ENCODE measurements at regions not wholly inside any gene's neighbourhood (a gene's known extent, or its start where the extent isn't known, plus 50 kb on each side); places are given as distances from the start of the nearest gene placed in this dataset.

DNA sequence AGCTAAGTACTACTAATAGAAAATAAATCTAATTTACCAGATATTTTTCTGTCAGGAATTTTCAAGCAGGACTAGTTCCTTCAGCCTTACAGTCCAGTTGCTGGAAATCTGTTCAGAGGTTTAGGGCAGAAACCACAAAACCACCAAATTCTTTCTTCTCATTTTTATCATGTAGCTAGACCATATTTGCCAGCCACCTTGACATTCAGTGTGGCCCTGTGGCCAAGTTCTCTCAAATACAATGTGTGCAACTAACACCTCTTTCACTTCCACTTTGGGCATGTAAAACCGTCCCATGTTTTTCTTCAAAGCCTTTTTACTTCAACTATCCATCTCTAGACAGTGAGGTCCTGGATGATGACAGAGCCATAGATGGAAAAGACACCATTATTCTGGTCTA lies 1133.2 kb upstream of the CDH18 start:
- Histone ChIP-seq H3K18ac (ENCODE audit: low read length) (peak overlapping the region; percentile 28), H3K4me2 (ENCODE audit: low read length) (no peak overlapping the region), H4K8ac (ENCODE audit: low read depth, low read length) (no peak overlapping the region), H3K36me3 (ENCODE audit: control insufficient read depth, insufficient read depth, low read length) (no peaks in the 10 kb centered on the region), H3K27ac (ENCODE audit: low read depth, low read length) (no peak overlapping the region), H3K4ac (ENCODE audit: low read depth, low read length) (peak overlapping the region; percentile 16), H2BK15ac (replicated peaks; ENCODE audit: low read depth) (no peak overlapping the region), H2AK5ac (ENCODE audit: low read length) (no peak overlapping the region), H3K56ac (ENCODE audit: low read length) (no peak overlapping the region), H3K27me3 (ENCODE audit: insufficient read depth, low read length, poor library complexity) (no peaks in the 10 kb centered on the region), H3K4me3 (ENCODE audit: low read length) (no peak overlapping the region), H3K9ac (ENCODE audit: low read length) (no peak overlapping the region), H3K79me1 (ENCODE audit: low read length) (no peaks in the 10 kb centered on the region), H3K79me2 (ENCODE audit: control insufficient read depth, insufficient read depth, low read length) (no peaks in the 10 kb centered on the region), H2BK120ac (ENCODE audit: low read depth, low read length) (no peak overlapping the region), H3K23ac (ENCODE audit: low read length) (no peak overlapping the region), H4K5ac (ENCODE audit: low read length) (no peak overlapping the region), H3K4me1 (ENCODE audit: control insufficient read depth, low read depth, low read length) (no peaks in the 10 kb centered on the region), H2BK5ac (ENCODE audit: low read length) (no peak overlapping the region)
- WGBS (ENCODE audit: extremely low coverage, insufficient coverage, low lambda C conversion rate), result no CpG with 5 or more reads among the region's 1 CpG
- no peak for DNase-seq

DNA sequence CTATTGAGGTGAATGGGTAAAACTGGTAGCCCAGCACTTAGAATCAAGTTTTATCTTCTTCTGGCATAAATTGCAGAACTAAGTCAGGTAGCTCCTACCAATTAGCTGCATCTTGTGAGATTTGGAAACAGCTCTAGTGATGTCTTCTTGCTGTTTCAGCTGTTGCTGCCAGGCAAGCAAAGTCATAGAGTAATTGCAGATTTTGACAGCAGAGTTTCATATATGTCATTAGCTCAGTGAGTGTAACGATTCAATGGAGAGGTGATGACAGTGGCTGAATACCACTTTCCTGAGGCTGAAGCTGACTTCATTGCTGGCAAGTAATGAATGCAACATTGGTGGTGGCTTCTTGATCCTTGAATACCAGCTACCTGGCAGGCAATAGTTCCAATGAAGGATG lies 1109.7 kb upstream of the CDH18 start:
- Histone ChIP-seq H2BK5ac (ENCODE audit: low read length) (no peak overlapping the region), H3K4ac (ENCODE audit: low read depth, low read length) (no peak overlapping the region), H3K27ac (ENCODE audit: low read depth, low read length) (no peak overlapping the region), H3K4me2 (ENCODE audit: low read length) (no peak overlapping the region), H2BK120ac (ENCODE audit: low read depth, low read length) (no peak overlapping the region), H4K5ac (ENCODE audit: low read length) (no peak overlapping the region), H3K56ac (ENCODE audit: low read length) (no peak overlapping the region), H3K4me1 (ENCODE audit: control insufficient read depth, low read depth, low read length) (no peaks in the 10 kb centered on the region), H3K79me2 (ENCODE audit: control insufficient read depth, insufficient read depth, low read length) (no peaks in the 10 kb centered on the region), H3K18ac (ENCODE audit: low read length) (no peak overlapping the region), H2AK5ac (ENCODE audit: low read length) (no peak overlapping the region), H3K4me3 (ENCODE audit: low read length) (no peak overlapping the region), H4K8ac (ENCODE audit: low read depth, low read length) (no peak overlapping the region), H3K36me3 (ENCODE audit: control insufficient read depth, insufficient read depth, low read length) (no peaks in the 10 kb centered on the region), H3K79me1 (ENCODE audit: low read length) (no peaks in the 10 kb centered on the region), H3K9ac (ENCODE audit: low read length) (no peak overlapping the region), H3K23ac (ENCODE audit: low read length) (no peak overlapping the region), H2BK15ac (replicated peaks; ENCODE audit: low read depth) (no peak overlapping the region), H3K27me3 (ENCODE audit: insufficient read depth, low read length, poor library complexity) (no peaks in the 10 kb centered on the region)
- no CpG with 5 or more reads among the region's 1 CpG for WGBS (ENCODE audit: extremely low coverage, insufficient coverage, low lambda C conversion rate)
- no peak for DNase-seq

DNA sequence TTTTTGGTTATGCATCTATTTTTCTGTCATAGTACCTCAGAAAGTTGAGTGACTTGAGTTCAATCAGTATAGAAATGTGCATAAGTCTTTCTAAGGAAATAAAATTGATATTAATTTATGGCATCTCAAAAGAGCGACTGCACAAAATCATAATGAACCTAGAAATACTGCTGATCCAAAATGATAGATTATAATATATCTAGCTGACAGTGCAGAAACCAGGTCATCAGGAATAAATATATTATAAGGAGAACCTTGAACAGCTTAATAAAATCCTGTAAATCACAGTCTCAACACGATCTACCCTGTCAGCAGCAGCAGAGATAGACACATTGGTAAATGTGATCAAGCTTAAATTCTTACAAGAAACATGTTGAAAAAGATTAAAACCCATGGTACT lies 1106.6 kb upstream of the CDH18 start:
- Histone ChIP-seq H3K36me3 (ENCODE audit: control insufficient read depth, insufficient read depth, low read length) (no peaks in the 10 kb centered on the region), H3K56ac (ENCODE audit: low read length) (no peak overlapping the region), H3K79me1 (ENCODE audit: low read length) (no peaks in the 10 kb centered on the region), H2BK15ac (replicated peaks; ENCODE audit: low read depth) (no peak overlapping the region), H3K18ac (ENCODE audit: low read length) (no peak overlapping the region), H3K4me3 (ENCODE audit: low read length) (no peak overlapping the region), H3K4me1 (ENCODE audit: control insufficient read depth, low read depth, low read length) (no peaks in the 10 kb centered on the region), H4K5ac (ENCODE audit: low read length) (no peak overlapping the region), H2BK120ac (ENCODE audit: low read depth, low read length) (no peak overlapping the region), H3K23ac (ENCODE audit: low read length) (no peak overlapping the region), H2AK5ac (ENCODE audit: low read length) (no peak overlapping the region), H4K8ac (ENCODE audit: low read depth, low read length) (no peak overlapping the region), H3K4me2 (ENCODE audit: low read length) (no peak overlapping the region), H3K4ac (ENCODE audit: low read depth, low read length) (no peak overlapping the region), H3K27ac (ENCODE audit: low read depth, low read length) (no peak overlapping the region), H3K79me2 (ENCODE audit: control insufficient read depth, insufficient read depth, low read length) (no peaks in the 10 kb centered on the region), H2BK5ac (ENCODE audit: low read length) (no peak overlapping the region), H3K9ac (ENCODE audit: low read length) (no peak overlapping the region), H3K27me3 (ENCODE audit: insufficient read depth, low read length, poor library complexity) (no peaks in the 10 kb centered on the region)
- no peak for DNase-seq
- no CpG with 5 or more reads among the region's 2 CpGs for WGBS (ENCODE audit: extremely low coverage, insufficient coverage, low lambda C conversion rate)

DNA sequence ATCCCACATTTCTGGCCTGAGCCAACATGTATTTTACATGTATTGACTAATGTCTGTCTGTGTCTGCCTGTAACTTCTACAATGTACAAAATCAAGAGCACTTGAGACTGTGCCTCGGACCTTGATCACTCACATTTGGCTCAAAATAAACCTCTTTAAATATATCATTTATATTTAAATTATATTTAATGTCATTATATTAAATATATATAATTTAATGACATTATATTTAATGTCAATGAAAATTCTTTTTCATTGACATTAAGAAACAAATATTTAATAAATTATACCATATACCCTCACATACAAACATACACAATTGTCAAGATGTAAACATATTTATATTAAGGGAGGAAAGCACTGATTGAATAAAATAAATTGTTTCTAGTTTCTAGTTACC lies 1099.8 kb upstream of the CDH18 start:
- H2AK5ac ChIP-seq (ENCODE audit: low read length), result no peak overlapping the region
- no peak overlapping the region for H2BK5ac ChIP-seq (ENCODE audit: low read length)
- no peak overlapping the region for H3K9ac ChIP-seq (ENCODE audit: low read length)
- H2BK120ac ChIP-seq (ENCODE audit: low read depth, low read length), result no peak overlapping the region
- H3K36me3 ChIP-seq (ENCODE audit: control insufficient read depth, insufficient read depth, low read length), result no peaks in the 10 kb centered on the region
- no peak overlapping the region for H4K8ac ChIP-seq (ENCODE audit: low read depth, low read length)
- no peak overlapping the region for H4K5ac ChIP-seq (ENCODE audit: low read length)
- H3K27me3 ChIP-seq (ENCODE audit: insufficient read depth, low read length, poor library complexity), result no peaks in the 10 kb centered on the region
- H3K4me3 ChIP-seq (ENCODE audit: low read length), result no peak overlapping the region
- H3K4ac ChIP-seq (ENCODE audit: low read depth, low read length), result no peak overlapping the region
- no peak overlapping the region for H3K18ac ChIP-seq (ENCODE audit: low read length)
- no CpG with 5 or more reads among the region's 1 CpG for WGBS (ENCODE audit: extremely low coverage, insufficient coverage, low lambda C conversion rate)
- DNase-seq, result no peak
- H3K79me2 ChIP-seq (ENCODE audit: control insufficient read depth, insufficient read depth, low read length), result no peaks in the 10 kb centered on the region
- H3K27ac ChIP-seq (ENCODE audit: low read depth, low read length), result no peak overlapping the region
- no peak overlapping the region for H2BK15ac ChIP-seq (replicated peaks; ENCODE audit: low read depth)
- H3K23ac ChIP-seq (ENCODE audit: low read length), result no peak overlapping the region
- no peaks in the 10 kb centered on the region for H3K4me1 ChIP-seq (ENCODE audit: control insufficient read depth, low read depth, low read length)
- no peak overlapping the region for H3K4me2 ChIP-seq (ENCODE audit: low read length)
- H3K79me1 ChIP-seq (ENCODE audit: low read length), result no peaks in the 10 kb centered on the region
- no peak overlapping the region for H3K56ac ChIP-seq (ENCODE audit: low read length)

DNA sequence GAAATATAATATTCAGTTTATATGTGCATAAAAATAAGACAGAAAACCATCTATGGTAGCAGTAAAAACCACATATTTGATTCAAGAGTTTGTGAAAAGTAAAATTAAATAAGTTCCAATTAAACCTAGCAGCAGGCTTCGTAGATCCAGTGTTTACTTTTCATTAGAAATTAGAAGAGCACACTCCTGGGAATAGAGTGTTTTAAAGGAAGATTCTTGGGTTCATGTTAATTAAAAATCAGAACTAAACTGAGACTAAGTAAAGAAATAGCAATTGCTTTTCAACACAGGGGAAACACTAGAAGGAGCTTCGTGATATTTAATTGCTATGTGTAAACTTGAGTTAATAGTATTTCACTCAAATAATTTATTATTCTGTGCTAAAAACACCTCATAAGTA lies 1097.8 kb upstream of the CDH18 start:
- Histone ChIP-seq H3K9ac (ENCODE audit: low read length) (no peak overlapping the region), H3K56ac (ENCODE audit: low read length) (no peak overlapping the region), H2BK15ac (replicated peaks; ENCODE audit: low read depth) (no peak overlapping the region), H4K5ac (ENCODE audit: low read length) (no peak overlapping the region), H4K8ac (ENCODE audit: low read depth, low read length) (no peak overlapping the region), H2BK5ac (ENCODE audit: low read length) (no peak overlapping the region), H3K4me2 (ENCODE audit: low read length) (no peak overlapping the region), H3K27me3 (ENCODE audit: insufficient read depth, low read length, poor library complexity) (no peaks in the 10 kb centered on the region), H2BK120ac (ENCODE audit: low read depth, low read length) (no peak overlapping the region), H3K18ac (ENCODE audit: low read length) (no peak overlapping the region), H3K27ac (ENCODE audit: low read depth, low read length) (no peak overlapping the region), H3K4me1 (ENCODE audit: control insufficient read depth, low read depth, low read length) (no peaks in the 10 kb centered on the region), H3K36me3 (ENCODE audit: control insufficient read depth, insufficient read depth, low read length) (no peaks in the 10 kb centered on the region), H3K79me2 (ENCODE audit: control insufficient read depth, insufficient read depth, low read length) (no peaks in the 10 kb centered on the region), H3K4ac (ENCODE audit: low read depth, low read length) (no peak overlapping the region), H3K23ac (ENCODE audit: low read length) (no peak overlapping the region), H3K79me1 (ENCODE audit: low read length) (no peaks in the 10 kb centered on the region), H2AK5ac (ENCODE audit: low read length) (no peak overlapping the region), H3K4me3 (ENCODE audit: low read length) (no peak overlapping the region)
- DNase-seq, result no peak
- no CpG with 5 or more reads among the region's 2 CpGs for WGBS (ENCODE audit: extremely low coverage, insufficient coverage, low lambda C conversion rate)

DNA sequence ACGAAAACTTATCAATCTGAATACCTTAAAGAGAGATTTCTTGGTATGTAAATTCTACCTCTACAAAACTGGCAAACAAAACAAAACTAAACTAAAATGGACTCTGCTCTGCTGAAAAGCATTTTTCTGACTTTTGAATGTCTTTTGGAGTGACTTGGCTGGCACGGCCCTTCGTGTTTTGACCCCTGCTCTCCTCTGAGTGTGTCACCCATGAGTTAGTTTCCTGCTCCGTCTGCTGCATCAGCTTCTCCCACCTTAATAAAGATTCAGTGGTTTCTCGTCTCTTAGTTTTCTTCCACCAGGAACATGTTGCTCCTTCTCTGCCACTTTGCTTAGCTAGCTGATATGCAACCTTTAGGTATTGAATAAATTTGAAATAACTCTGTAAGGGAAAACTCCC lies 1084.0 kb upstream of the CDH18 start:
- no peaks in the 10 kb centered on the region for H3K79me1 ChIP-seq (ENCODE audit: low read length)
- no peak overlapping the region for H4K5ac ChIP-seq (ENCODE audit: low read length)
- no peaks in the 10 kb centered on the region for H3K27me3 ChIP-seq (ENCODE audit: insufficient read depth, low read length, poor library complexity)
- no peak overlapping the region for H2BK15ac ChIP-seq (replicated peaks; ENCODE audit: low read depth)
- no peak overlapping the region for H3K9ac ChIP-seq (ENCODE audit: low read length)
- no peaks in the 10 kb centered on the region for H3K36me3 ChIP-seq (ENCODE audit: control insufficient read depth, insufficient read depth, low read length)
- no peak overlapping the region for H2BK120ac ChIP-seq (ENCODE audit: low read depth, low read length)
- H3K4me2 ChIP-seq (ENCODE audit: low read length), result no peak overlapping the region
- no peak overlapping the region for H3K18ac ChIP-seq (ENCODE audit: low read length)
- no peak overlapping the region for H2BK5ac ChIP-seq (ENCODE audit: low read length)
- no peak overlapping the region for H3K56ac ChIP-seq (ENCODE audit: low read length)
- H4K8ac ChIP-seq (ENCODE audit: low read depth, low read length), result no peak overlapping the region
- no peaks in the 10 kb centered on the region for H3K79me2 ChIP-seq (ENCODE audit: control insufficient read depth, insufficient read depth, low read length)
- H2AK5ac ChIP-seq (ENCODE audit: low read length), result no peak overlapping the region
- H3K23ac ChIP-seq (ENCODE audit: low read length), result no peak overlapping the region
- no peak overlapping the region for H3K27ac ChIP-seq (ENCODE audit: low read depth, low read length)
- H3K4ac ChIP-seq (ENCODE audit: low read depth, low read length), result no peak overlapping the region
- no peak overlapping the region for H3K4me3 ChIP-seq (ENCODE audit: low read length)
- no CpG with 5 or more reads among the region's 5 CpGs for WGBS (ENCODE audit: extremely low coverage, insufficient coverage, low lambda C conversion rate)
- no peaks in the 10 kb centered on the region for H3K4me1 ChIP-seq (ENCODE audit: control insufficient read depth, low read depth, low read length)
- DNase-seq, result no peak

All from mesendoderm (in vitro differentiated cells).